ENCODE measurements at regions not wholly inside any gene's neighbourhood (a gene's known extent, or its start where the extent isn't known, plus 50 kb on each side); places are given as distances from the start of the nearest gene placed in this dataset.

DNA sequence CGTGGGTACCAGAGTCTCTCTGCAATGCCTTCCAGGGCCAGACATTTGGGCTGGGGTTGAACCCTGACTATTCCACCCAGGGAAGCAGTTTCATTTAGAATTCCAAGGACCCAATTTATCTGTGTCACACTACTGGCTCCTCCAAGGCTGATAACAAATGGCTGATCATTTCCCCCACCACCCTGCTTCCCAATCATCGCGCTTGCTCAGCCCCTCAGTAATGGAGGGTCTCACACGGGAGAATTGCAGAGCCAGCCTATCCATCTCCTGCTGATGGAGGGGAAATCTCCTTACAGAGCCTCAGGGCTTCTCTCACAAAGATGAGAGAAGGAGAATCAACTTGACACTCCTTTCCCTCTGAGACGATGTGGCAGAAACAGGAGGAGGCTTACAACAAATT is 78.4 kb upstream of the WSCD2 start:
- no peaks in the 10 kb centered on the region for H3K4me1 ChIP-seq (ENCODE audit: control insufficient read depth, insufficient read depth, low read length)
- H3K36me3 Mint-ChIP-seq (ENCODE audit: low read depth): no peaks in the 10 kb centered on the region
- no peak overlapping the region for H3K9ac ChIP-seq (ENCODE audit: extremely low read depth, low read length, poor library complexity, severe bottlenecking)
- TF ChIP-seq, protein P1, sequence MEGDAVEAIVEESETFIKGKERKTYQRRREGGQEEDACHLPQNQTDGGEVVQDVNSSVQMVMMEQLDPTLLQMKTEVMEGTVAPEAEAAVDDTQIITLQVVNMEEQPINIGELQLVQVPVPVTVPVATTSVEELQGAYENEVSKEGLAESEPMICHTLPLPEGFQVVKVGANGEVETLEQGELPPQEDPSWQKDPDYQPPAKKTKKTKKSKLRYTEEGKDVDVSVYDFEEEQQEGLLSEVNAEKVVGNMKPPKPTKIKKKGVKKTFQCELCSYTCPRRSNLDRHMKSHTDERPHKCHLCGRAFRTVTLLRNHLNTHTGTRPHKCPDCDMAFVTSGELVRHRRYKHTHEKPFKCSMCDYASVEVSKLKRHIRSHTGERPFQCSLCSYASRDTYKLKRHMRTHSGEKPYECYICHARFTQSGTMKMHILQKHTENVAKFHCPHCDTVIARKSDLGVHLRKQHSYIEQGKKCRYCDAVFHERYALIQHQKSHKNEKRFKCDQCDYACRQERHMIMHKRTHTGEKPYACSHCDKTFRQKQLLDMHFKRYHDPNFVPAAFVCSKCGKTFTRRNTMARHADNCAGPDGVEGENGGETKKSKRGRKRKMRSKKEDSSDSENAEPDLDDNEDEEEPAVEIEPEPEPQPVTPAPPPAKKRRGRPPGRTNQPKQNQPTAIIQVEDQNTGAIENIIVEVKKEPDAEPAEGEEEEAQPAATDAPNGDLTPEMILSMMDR (conservative IDR thresholded peaks at IDR 0.05): no peak
- H3K27ac Mint-ChIP-seq: no peak overlapping the region
- no peaks in the 10 kb centered on the region for H3K9me3 ChIP-seq (ENCODE audit: control insufficient read depth, low read length)
- H3K9me3 Mint-ChIP-seq: no peaks in the 10 kb centered on the region
- peaks cover 56% of the 10 kb centered on the region for H3K27me3 Mint-ChIP-seq (ENCODE audit: insufficient read depth)
- H3K27ac ChIP-seq (ENCODE audit: low read depth, low read length): no peak overlapping the region
- no peak for DNase-seq
- peaks cover 3% of the 10 kb centered on the region for H3K4me1 Mint-ChIP-seq
- peaks cover 34% of the 10 kb centered on the region for H3K27me3 ChIP-seq (ENCODE audit: control insufficient read depth, insufficient read depth, low read length, poor library complexity, severe bottlenecking)
- H3K36me3 ChIP-seq (ENCODE audit: control insufficient read depth, insufficient read depth, low read length): no peaks in the 10 kb centered on the region
- no peak overlapping the region for H3K4me3 Mint-ChIP-seq
- 82 to 86% methylated on average over 5 of the region's 5 CpGs for WGBS, 2 experiments (ENCODE audit: insufficient coverage in 1 of 2, insufficient read length in 1 of 2)
- no peak overlapping the region for H3K4me3 ChIP-seq (ENCODE audit: low read length)

DNA sequence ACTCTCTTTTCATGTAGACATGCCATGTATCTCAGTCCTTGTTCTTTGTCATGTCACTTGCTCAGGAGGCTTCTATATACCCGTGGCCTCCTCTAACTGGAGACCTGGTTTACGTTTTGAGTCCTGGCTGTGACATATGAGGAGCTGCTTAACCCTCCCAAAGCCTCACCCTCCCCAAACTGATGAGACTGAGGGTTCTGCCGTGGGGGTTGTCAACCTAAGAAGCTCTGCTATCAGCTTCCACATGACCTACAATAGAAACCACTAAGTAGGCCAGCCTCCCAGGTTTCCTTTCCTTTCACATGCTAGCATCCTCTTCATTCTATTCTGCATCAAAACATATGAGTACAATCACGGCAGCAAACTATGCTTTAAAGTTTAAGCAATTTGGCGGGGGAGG is 76.8 kb upstream of the WSCD2 start:
- Histone ChIP-seq H3K4me3 (ENCODE audit: low read length) (no peak overlapping the region), H3K27ac (ENCODE audit: low read depth, low read length) (no peak overlapping the region), H3K9ac (ENCODE audit: extremely low read depth, low read length, poor library complexity, severe bottlenecking) (no peak overlapping the region), H3K4me1 (ENCODE audit: control insufficient read depth, insufficient read depth, low read length) (no peaks in the 10 kb centered on the region), H3K36me3 (ENCODE audit: control insufficient read depth, insufficient read depth, low read length) (no peaks in the 10 kb centered on the region), H3K27me3 (ENCODE audit: control insufficient read depth, insufficient read depth, low read length, poor library complexity, severe bottlenecking) (peaks cover 34% of the 10 kb centered on the region), H3K9me3 (ENCODE audit: control insufficient read depth, low read length) (no peaks in the 10 kb centered on the region)
- DNase-seq: no peak
- peaks cover 3% of the 10 kb centered on the region for H3K4me1 Mint-ChIP-seq
- H3K4me3 Mint-ChIP-seq: no peak overlapping the region
- H3K27me3 Mint-ChIP-seq (ENCODE audit: insufficient read depth): peaks cover 53% of the 10 kb centered on the region
- TF ChIP-seq, protein P1 (conservative IDR thresholded peaks at IDR 0.05): no peak
- no peaks in the 10 kb centered on the region for H3K9me3 Mint-ChIP-seq
- no peak overlapping the region for H3K27ac Mint-ChIP-seq
- no peaks in the 10 kb centered on the region for H3K36me3 Mint-ChIP-seq (ENCODE audit: low read depth)
- whole genome bisulfite sequencing, 2 experiments (ENCODE audit: insufficient coverage in 1 of 2, insufficient read length in 1 of 2): 77 to 78% methylated on average over 4 to 5 of the region's 5 CpGs

DNA sequence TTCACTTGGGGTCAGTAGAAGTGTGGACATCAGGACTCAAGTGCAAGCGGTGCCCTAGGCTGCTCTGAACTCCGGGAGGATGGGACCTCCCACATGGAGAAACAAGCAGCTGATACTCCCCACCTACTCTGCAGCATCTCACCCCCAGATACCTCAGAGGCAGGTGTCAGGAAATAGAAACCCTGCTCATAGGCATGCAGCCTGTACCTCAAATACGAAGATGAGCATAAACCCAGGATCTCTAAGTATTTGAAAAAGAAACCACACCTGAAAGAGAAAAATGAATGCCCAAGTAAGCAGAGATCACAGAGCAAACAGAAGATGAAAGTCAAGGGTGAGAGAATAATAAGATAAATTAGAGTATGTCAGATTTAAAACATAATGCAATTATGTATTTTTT is 75.6 kb upstream of the WSCD2 start:
- Mint-ChIP-seq H3K9me3 (no peaks in the 10 kb centered on the region), H3K27me3 (ENCODE audit: insufficient read depth) (peaks cover 44% of the 10 kb centered on the region), H3K4me3 (no peak overlapping the region), H3K27ac (no peak overlapping the region), H3K4me1 (peaks cover 3% of the 10 kb centered on the region), H3K36me3 (ENCODE audit: low read depth) (no peaks in the 10 kb centered on the region)
- Histone ChIP-seq H3K9ac (ENCODE audit: extremely low read depth, low read length, poor library complexity, severe bottlenecking) (no peak overlapping the region), H3K27ac (ENCODE audit: low read depth, low read length) (no peak overlapping the region), H3K27me3 (ENCODE audit: control insufficient read depth, insufficient read depth, low read length, poor library complexity, severe bottlenecking) (peaks cover 28% of the 10 kb centered on the region), H3K4me3 (ENCODE audit: low read length) (no peak overlapping the region), H3K9me3 (ENCODE audit: control insufficient read depth, low read length) (no peaks in the 10 kb centered on the region), H3K4me1 (ENCODE audit: control insufficient read depth, insufficient read depth, low read length) (no peaks in the 10 kb centered on the region), H3K36me3 (ENCODE audit: control insufficient read depth, insufficient read depth, low read length) (no peaks in the 10 kb centered on the region)
- DNase-seq: no peak
- WGBS, 2 experiments (ENCODE audit: insufficient coverage in 1 of 2, insufficient read length in 1 of 2): 97% methylated on average over 3 of the region's 3 CpGs; no CpG with 5 or more reads in 1 of the 2 experiments
- TF ChIP-seq, protein P1 (conservative IDR thresholded peaks at IDR 0.05): no peak
